ENCODE measurements at regions not wholly inside any gene's neighbourhood (a gene's known extent, or its start where the extent isn't known, plus 50 kb on each side); places are given as distances from the start of the nearest gene placed in this dataset.

GRCh38 chr2:157077753-157078350, 179.7 kb upstream of the GALNT5 start:
- TF ChIP-seq POLR2A (IDR thresholded peaks at IDR 0.05) (no peak), CTCF (IDR thresholded peaks at IDR 0.05) (no peak)
